ENCODE measurements at regions not wholly inside any gene's neighbourhood (a gene's known extent, or its start where the extent isn't known, plus 50 kb on each side); places are given as distances from the start of the nearest gene placed in this dataset.

DNA sequence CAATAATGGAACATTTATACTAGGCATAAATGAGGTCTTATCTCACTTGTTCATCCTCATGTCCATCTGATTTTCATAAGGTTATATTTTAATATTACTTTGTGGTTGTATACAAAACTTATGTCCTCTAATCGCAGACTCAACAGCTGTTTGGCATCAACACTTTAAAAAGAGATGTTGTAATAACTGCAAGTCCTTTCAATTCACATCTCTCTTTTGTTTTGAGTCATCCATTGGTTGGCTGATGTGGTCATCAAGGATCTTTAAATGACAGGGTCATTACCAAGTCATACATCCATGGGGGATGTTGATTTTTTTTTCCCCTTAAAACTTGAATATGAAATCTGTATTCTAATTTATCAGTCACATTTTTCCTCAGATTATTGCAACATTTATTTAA lies 299.4 kb upstream of the NRSN1 start:
- TF ChIP-seq EZH2 (IDR thresholded peaks at IDR 0.05) (no peak), POLR2AphosphoS5 (IDR thresholded peaks at IDR 0.05; ENCODE audit: borderline replicate concordance, low read depth, low read length) (no peak), FOXP2 (optimal IDR thresholded peaks at IDR 0.05; ENCODE audit: control extremely low read depth, extremely low read length, insufficient read depth) (no peak)
